Fibroblast of mammary gland (primary cell): ENCODE measurements at regions not wholly inside any gene's neighbourhood (a gene's known extent, or its start where the extent isn't known, plus 50 kb on each side); places are given as distances from the start of the nearest gene placed in this dataset.

Experiments used
- DNase-seq: peaks from one replicate; pipeline ENCODE4 v3.0.0-alpha.2; 2010; ENCODE audit warnings: low read depth
- H3K4me3 ChIP-seq: 2 replicates; pipeline ENCODE4 v1.5.1; 2011; ENCODE audit warnings: low read depth, mild to moderate bottlenecking, low read length, moderate library complexity; ENCODE audit not compliant: control insufficient read depth
- TF ChIP-seq, protein P1 (sequence below): conservative IDR thresholded peaks from 2 replicates; pipeline ENCODE4 v1.5.1; 2011; ENCODE audit warnings: low read depth, low read length, inconsistent platforms; ENCODE audit not compliant: control insufficient read depth, insufficient read depth

- TF ChIP-seq, protein P1, sequence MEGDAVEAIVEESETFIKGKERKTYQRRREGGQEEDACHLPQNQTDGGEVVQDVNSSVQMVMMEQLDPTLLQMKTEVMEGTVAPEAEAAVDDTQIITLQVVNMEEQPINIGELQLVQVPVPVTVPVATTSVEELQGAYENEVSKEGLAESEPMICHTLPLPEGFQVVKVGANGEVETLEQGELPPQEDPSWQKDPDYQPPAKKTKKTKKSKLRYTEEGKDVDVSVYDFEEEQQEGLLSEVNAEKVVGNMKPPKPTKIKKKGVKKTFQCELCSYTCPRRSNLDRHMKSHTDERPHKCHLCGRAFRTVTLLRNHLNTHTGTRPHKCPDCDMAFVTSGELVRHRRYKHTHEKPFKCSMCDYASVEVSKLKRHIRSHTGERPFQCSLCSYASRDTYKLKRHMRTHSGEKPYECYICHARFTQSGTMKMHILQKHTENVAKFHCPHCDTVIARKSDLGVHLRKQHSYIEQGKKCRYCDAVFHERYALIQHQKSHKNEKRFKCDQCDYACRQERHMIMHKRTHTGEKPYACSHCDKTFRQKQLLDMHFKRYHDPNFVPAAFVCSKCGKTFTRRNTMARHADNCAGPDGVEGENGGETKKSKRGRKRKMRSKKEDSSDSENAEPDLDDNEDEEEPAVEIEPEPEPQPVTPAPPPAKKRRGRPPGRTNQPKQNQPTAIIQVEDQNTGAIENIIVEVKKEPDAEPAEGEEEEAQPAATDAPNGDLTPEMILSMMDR: no peak
- DNase-seq: no peak
- H3K4me3 ChIP-seq: no peak overlapping the region
These were observed 261.9 kb upstream of the FOXF1 start for GRCh38 chr16:86248310-86248905.

GRCh38 chr16:86249631-86250030 is 260.7 kb upstream of the FOXF1 start:
- TF ChIP-seq, protein P1: no peak
- H3K4me3 ChIP-seq: no peak overlapping the region
- DNase-seq: no peak

DNA sequence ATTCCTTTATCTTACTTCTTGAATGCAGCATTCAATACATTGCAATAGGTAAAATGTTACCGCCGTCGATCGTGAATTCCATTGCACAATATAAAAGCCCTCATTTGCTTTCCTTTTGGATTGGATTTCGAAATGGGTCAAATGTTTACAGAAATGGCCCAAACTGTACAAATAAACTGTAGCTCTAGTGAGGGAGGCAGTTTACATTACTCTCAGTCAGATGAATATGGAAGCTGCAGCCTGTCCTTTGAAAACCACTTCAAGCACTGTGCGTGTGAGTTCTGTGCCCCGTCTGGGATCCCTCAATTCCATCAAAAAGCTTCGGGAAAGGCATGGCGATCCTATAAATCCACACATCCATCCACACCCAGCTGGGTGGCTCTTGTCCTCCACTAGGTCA is 258.6 kb upstream of the FOXF1 start:
- no peak for DNase-seq
- H3K4me3 ChIP-seq: no peak overlapping the region
- TF ChIP-seq, protein P1: no peak

- H3K4me3 ChIP-seq: no peak overlapping the region
- TF ChIP-seq, protein P1: peak; percentile 64
- peak; percentile 43 for DNase-seq
These were observed 257.7 kb upstream of the FOXF1 start for GRCh38 chr16:86252596-86252995.

- TF ChIP-seq, protein P1: no peak
- no peak for DNase-seq
These were observed 254.4 kb upstream of the FOXF1 start for GRCh38 chr16:86255966-86256365.

GRCh38 chr16:86256995-86257394 is 253.3 kb upstream of the FOXF1 start:
- no peak overlapping the region for H3K4me3 ChIP-seq
- no peak for DNase-seq
- TF ChIP-seq, protein P1: no peak

More at GRCh38 chr16:86255966-86256365, 254.4 kb upstream of the FOXF1 start:
- H3K4me3 ChIP-seq: no peak overlapping the region

- no peak overlapping the region for H3K4me3 ChIP-seq
- no peak for DNase-seq
- TF ChIP-seq, protein P1: no peak
These were observed 252.8 kb upstream of the FOXF1 start for GRCh38 chr16:86257546-86257945.
